ENCODE measurements at regions not wholly inside any gene's neighbourhood (a gene's known extent, or its start where the extent isn't known, plus 50 kb on each side); places are given as distances from the start of the nearest gene placed in this dataset.

DNA sequence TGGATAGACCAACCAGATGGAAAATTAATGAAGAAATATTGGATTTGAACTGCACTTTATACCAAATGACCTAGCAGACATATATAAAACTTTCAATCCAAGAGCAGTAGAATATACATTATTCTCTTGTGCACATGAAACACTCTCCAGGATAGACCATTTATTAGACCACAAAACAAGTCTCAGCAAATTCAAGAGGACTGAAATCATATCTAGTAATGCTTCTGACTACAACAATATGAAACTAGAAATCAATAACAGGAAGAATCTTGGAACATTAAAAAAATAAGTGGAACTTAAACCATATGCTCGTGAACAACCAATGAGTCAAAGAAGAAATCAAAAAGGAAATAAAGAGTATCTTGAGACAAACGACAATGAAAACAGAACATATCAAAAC is 150.0 kb upstream of the CD180 start:
- Mint-ChIP-seq H3K27ac (no peak overlapping the region), H3K27me3 (no peaks in the 10 kb centered on the region), H3K4me1 (ENCODE audit: low read depth) (peaks cover 17% of the 10 kb centered on the region), H3K4me3 (no peak overlapping the region), H3K36me3 (peaks cover 12% of the 10 kb centered on the region), H3K9me3 (ENCODE audit: low read depth) (peaks cover 15% of the 10 kb centered on the region)

DNA sequence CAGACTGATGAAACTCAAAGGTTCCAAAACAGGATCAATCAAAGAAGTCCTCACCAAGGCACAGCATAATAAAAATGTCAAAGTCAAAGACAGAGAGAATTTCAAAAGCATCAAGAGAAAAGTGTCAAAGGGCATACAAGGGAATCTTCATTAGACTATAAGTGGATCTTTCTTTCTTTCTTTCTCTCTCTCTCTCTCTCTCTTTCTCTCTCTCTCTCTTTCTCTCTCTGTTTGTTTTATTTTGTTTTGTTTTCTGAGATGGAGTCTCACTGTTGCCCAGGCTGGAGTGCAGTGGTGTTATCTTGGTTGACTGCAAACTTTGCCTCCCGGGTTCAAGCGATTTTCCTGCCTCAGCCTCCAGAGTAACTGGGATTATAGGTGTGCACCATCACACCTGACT is 148.3 kb upstream of the CD180 start:
- Mint-ChIP-seq H3K4me1 (ENCODE audit: low read depth) (peaks cover under 1% of the 10 kb centered on the region), H3K36me3 (peaks cover 12% of the 10 kb centered on the region), H3K27ac (no peak overlapping the region), H3K27me3 (no peaks in the 10 kb centered on the region), H3K4me3 (no peak overlapping the region), H3K9me3 (ENCODE audit: low read depth) (peaks cover 15% of the 10 kb centered on the region)

DNA sequence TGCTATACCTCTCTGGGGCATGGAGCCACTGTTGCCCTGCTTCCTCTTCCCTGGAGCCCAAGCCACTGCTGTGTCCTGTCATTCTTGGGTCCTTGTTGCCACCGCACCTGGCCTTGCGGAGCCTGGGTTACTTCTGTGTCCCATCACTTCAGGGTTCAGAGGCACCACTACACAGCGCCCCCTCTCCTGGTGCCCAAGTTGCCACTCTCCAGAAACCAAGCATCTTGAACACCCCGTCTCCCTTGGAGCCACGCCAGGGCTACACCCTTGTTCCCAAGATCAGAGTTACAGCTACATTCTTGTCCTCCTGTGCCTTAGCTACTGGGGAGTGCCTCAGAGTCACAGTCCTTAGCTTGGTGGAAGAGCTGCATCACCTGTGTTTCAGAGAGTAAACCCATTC is 147.2 kb upstream of the CD180 start:
- H3K36me3 Mint-ChIP-seq, result peaks cover 12% of the 10 kb centered on the region
- no peak overlapping the region for H3K4me3 Mint-ChIP-seq
- no peak overlapping the region for H3K27ac Mint-ChIP-seq
- H3K27me3 Mint-ChIP-seq, result no peaks in the 10 kb centered on the region
- peaks cover 15% of the 10 kb centered on the region for H3K9me3 Mint-ChIP-seq (ENCODE audit: low read depth)
- H3K4me1 Mint-ChIP-seq (ENCODE audit: low read depth), result no peaks in the 10 kb centered on the region

DNA sequence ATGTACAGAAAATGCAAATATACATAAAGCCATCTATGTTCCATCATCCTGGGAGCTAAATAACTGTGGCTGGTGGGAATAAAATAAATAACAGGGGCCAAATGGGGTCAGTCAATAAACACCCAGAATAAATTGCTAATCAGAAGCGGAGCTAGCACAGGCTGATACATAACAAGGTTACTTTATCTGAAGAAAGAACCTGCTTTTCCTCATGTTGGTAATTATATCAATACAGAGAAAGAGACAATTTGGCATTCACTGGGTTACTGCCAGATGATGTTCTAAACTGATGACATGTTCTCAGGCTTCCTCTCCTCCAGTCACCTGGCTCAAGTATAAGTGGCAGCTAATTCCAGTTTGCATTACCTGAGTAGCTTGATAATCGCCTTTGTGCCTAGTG is 144.9 kb upstream of the CD180 start:
- Mint-ChIP-seq H3K27ac (no peak overlapping the region), H3K27me3 (no peaks in the 10 kb centered on the region), H3K4me3 (no peak overlapping the region), H3K9me3 (ENCODE audit: low read depth) (peaks cover 15% of the 10 kb centered on the region), H3K4me1 (ENCODE audit: low read depth) (no peaks in the 10 kb centered on the region), H3K36me3 (peaks cover 12% of the 10 kb centered on the region)

DNA sequence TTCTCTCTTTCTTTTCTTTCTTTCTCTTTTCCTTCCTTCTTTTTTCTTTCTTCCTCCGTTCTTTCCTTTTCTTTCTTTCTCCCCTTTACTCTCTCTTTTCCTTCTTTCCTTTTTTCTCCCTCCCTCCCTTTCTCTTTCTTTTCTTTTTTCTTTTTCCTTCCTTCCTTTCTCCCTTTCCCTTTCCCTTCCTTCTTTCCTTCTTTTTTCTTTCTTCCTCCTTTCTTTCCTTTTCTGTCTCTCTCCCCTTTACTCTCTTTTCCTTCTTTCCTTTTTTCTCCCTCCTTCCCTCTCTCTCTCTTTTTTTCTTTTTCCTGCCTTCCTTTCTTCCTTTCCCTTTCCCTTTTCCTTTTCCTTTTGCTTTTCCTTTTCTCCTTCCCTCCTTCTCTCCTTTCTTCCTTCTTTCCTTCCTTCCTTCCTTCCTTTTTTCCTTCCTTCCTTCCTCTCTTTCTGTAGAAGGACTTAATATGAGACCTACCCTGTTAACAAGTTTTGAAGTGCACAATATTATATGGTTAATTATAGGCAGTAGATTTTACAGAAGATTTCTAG is 142.7 kb upstream of the CD180 start:
- H3K4me1 Mint-ChIP-seq (ENCODE audit: low read depth), result no peaks in the 10 kb centered on the region
- H3K27ac Mint-ChIP-seq, result no peak overlapping the region
- peaks cover 7% of the 10 kb centered on the region for H3K9me3 Mint-ChIP-seq (ENCODE audit: low read depth)
- peaks cover 4% of the 10 kb centered on the region for H3K36me3 Mint-ChIP-seq
- no peak overlapping the region for H3K4me3 Mint-ChIP-seq
- H3K27me3 Mint-ChIP-seq, result no peaks in the 10 kb centered on the region

DNA sequence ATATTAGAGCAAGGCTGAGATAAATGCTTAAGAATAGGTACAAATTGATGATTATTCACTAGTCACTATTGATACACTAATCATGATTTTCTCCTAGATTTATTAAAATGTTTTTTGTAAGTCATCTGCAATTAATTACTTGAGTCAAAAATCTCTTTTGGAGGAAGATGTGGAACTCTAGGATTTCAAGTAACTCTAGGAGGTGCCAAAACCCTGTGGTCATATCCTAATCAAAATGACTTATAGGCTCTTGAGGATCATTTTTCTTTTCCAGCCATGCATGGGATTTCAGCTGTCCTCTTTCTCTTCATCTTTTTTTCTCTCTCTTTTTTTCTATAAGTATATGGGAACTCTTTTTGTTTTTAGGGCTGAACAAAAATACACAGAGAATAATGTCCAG is 141.8 kb upstream of the CD180 start:
- no peak overlapping the region for H3K27ac Mint-ChIP-seq
- H3K9me3 Mint-ChIP-seq (ENCODE audit: low read depth), result peaks cover 3% of the 10 kb centered on the region
- no peaks in the 10 kb centered on the region for H3K27me3 Mint-ChIP-seq
- H3K4me1 Mint-ChIP-seq (ENCODE audit: low read depth), result no peaks in the 10 kb centered on the region
- peaks cover 2% of the 10 kb centered on the region for H3K36me3 Mint-ChIP-seq
- H3K4me3 Mint-ChIP-seq, result no peak overlapping the region

DNA sequence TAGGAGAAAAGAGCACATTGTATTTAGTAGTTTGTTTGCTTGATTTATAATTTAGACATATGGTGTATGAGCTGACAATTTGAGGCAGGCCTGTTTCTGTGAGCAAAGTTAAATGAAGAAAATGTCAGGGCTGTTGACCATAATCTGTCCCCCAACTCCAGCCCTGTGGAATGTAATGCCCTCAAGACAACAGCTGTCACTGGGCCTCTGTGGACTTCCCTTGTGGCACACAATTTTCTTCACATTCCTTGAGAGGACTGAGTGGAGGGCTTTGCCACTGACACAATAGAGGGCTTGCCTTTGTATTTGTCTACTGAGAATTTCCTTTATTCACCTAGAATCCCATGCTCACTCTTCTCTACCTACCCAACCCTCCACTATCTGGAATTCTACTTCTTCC is 141.2 kb upstream of the CD180 start:
- no peaks in the 10 kb centered on the region for H3K9me3 Mint-ChIP-seq (ENCODE audit: low read depth)
- H3K27me3 Mint-ChIP-seq, result no peaks in the 10 kb centered on the region
- peaks cover 3% of the 10 kb centered on the region for H3K36me3 Mint-ChIP-seq
- no peaks in the 10 kb centered on the region for H3K4me1 Mint-ChIP-seq (ENCODE audit: low read depth)
- H3K4me3 Mint-ChIP-seq, result no peak overlapping the region
- H3K27ac Mint-ChIP-seq, result no peak overlapping the region

DNA sequence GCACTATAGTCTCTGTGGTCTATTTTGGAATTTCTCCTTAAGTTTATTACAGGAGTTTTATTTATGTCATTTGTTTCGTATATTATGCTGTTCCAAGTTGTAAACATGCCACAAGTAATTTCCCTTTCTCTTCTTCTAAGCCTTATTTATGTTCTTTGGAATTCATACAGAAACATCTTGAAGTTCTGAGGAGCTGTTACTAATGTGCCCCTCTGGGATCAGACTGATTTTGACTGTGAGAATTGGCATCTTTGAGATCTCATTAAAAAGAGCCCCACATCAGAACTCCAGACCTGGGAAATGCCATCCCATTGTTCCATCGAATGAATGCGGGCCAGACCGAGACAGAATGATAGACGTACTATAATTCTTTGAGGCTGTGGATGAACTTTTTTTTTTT is 138.8 kb upstream of the CD180 start:
- Mint-ChIP-seq H3K4me3 (no peak overlapping the region), H3K9me3 (ENCODE audit: low read depth) (peaks cover 10% of the 10 kb centered on the region), H3K27ac (no peak overlapping the region), H3K4me1 (ENCODE audit: low read depth) (no peaks in the 10 kb centered on the region), H3K27me3 (no peaks in the 10 kb centered on the region), H3K36me3 (peaks cover 9% of the 10 kb centered on the region)

DNA sequence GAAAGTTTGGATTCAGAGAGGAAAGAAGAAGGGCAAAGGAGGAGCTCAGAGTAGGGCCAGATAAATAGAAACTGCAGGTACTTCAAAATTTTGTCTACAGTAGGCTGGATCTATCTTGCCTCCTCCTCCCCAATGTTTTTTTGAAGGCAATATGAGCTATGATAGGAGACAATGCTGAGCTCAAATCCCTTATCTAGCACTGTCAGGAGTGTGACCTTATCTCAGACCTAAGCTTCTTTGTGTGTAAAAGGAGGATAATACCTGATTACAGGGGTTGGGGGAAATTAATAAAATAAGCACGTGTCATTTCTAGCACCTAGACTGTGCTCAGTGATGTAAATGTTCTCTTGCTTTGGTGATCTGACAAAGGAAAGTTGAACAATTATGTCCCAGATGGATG is 137.8 kb upstream of the CD180 start:
- Mint-ChIP-seq H3K4me3 (no peak overlapping the region), H3K27me3 (no peaks in the 10 kb centered on the region), H3K4me1 (ENCODE audit: low read depth) (no peaks in the 10 kb centered on the region), H3K9me3 (ENCODE audit: low read depth) (peaks cover 10% of the 10 kb centered on the region), H3K36me3 (peaks cover 9% of the 10 kb centered on the region), H3K27ac (no peak overlapping the region)

DNA sequence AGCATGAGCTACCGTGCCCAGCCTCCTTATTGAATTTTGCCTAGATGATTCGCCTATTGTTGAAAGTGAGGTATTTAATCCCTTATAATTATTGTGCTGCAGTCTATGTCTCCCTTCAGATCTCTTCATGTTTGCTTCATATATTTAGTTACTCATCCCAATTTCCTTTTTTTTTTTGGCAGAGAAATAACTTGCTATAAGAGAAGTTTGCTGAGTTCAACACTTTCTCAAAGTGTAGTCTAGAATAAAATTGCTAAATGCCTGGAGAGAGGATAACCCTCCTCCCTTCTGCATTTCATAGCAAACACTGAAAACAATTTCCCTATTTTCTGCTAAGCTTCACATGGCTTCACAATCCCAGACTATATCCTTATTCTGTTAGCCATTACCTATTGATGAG is 136.6 kb upstream of the CD180 start:
- H3K27ac Mint-ChIP-seq, result no peak overlapping the region
- H3K27me3 Mint-ChIP-seq, result no peaks in the 10 kb centered on the region
- H3K4me1 Mint-ChIP-seq (ENCODE audit: low read depth), result no peaks in the 10 kb centered on the region
- peaks cover 9% of the 10 kb centered on the region for H3K36me3 Mint-ChIP-seq
- H3K9me3 Mint-ChIP-seq (ENCODE audit: low read depth), result peaks cover 10% of the 10 kb centered on the region
- no peak overlapping the region for H3K4me3 Mint-ChIP-seq

DNA sequence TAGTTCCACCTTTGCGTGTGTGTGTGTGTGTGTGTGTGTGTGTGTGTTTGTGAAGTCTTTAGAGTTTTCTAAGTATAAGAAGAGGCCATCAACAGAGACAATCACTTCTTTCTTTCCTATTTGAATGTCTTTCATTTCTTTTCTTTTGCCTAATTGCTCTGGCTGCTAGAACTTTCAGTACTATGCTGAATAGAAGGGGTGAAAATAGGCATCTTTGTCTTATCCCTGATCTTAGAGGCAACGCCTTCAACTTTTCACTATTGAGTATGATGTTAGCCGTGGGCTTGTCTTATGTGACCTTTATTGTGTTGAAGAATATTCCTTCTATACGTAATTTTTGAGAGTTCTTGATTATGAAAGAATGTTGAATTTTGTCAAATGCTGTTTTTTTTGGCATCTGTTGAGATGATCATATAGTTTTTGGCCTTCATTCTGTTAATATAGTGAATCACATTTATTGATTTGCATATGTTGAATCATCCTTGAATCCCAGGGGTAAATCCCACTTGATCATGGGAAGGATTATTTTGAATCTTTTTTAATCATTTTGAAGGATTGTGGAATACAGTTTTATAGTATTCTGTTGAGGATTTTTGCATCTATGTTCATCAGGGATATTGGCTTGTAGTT is 134.8 kb upstream of the CD180 start:
- H3K27me3 Mint-ChIP-seq, result no peaks in the 10 kb centered on the region
- H3K4me3 Mint-ChIP-seq, result no peak overlapping the region
- H3K9me3 Mint-ChIP-seq (ENCODE audit: low read depth), result peaks cover 10% of the 10 kb centered on the region
- peaks cover 9% of the 10 kb centered on the region for H3K36me3 Mint-ChIP-seq
- no peak overlapping the region for H3K27ac Mint-ChIP-seq
- H3K4me1 Mint-ChIP-seq (ENCODE audit: low read depth), result no peaks in the 10 kb centered on the region

DNA sequence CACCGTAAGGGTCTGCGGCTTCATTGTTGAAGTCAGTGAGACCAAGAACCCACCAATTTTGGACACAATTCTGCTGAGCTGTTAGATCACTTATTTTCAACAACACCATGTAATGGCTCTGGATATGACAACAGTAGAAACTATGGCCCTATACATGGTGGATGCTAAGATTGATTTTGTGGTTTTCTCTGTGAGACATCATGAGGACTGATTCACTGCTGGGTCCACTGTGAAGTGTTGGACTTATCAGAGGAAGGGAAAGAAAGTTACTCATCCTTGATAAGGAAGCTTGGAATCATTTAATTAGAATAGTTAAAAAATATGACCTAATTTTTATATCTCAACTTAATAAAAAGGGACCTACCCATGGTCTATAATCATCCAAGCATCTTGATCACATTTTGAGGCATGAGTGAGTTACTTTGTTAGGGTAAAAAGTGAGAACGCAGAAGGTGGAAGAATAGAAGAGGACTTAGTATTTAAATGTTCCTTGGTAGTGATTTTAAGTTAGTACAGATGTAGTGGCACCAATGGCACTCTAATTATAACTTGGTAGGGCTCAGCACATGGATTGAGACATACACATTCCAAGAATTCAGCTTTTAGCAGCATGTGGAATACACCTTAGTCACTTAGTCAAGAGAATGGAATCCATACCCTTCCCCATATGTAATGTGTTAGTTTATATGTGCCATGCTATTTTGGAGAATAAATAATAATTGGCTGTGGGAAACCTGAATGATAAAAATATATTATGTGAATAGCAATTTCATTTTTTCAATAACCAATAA is 123.5 kb upstream of the CD180 start:
- Mint-ChIP-seq H3K4me1 (ENCODE audit: low read depth) (no peaks in the 10 kb centered on the region), H3K36me3 (no peaks in the 10 kb centered on the region), H3K27ac (no peak overlapping the region), H3K27me3 (no peaks in the 10 kb centered on the region), H3K4me3 (no peak overlapping the region), H3K9me3 (ENCODE audit: low read depth) (no peaks in the 10 kb centered on the region)

DNA sequence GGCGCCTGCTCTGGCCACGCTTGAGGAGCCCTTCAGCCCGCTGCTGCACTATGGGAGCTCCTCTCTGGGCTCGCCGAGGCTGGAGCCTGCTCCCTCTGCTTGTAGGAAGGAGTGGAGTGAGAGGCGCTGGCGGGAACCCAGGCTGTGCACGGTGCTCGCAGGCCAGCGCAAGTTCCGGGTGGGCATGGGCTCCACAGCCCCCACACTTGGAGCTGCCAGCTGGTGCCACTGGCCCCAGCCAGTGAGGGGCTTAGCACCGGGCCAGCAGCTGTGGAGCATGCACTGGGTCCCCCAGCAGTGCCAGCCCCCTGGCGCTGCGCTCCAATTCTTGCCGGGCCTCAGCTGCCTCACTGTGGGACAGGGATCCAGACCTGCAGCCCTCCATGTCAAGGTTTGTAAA is 122.1 kb upstream of the CD180 start:
- no peak overlapping the region for H3K27ac Mint-ChIP-seq
- H3K4me1 Mint-ChIP-seq (ENCODE audit: low read depth), result no peaks in the 10 kb centered on the region
- no peaks in the 10 kb centered on the region for H3K36me3 Mint-ChIP-seq
- no peak overlapping the region for H3K4me3 Mint-ChIP-seq
- H3K27me3 Mint-ChIP-seq, result no peaks in the 10 kb centered on the region
- H3K9me3 Mint-ChIP-seq (ENCODE audit: low read depth), result no peaks in the 10 kb centered on the region

DNA sequence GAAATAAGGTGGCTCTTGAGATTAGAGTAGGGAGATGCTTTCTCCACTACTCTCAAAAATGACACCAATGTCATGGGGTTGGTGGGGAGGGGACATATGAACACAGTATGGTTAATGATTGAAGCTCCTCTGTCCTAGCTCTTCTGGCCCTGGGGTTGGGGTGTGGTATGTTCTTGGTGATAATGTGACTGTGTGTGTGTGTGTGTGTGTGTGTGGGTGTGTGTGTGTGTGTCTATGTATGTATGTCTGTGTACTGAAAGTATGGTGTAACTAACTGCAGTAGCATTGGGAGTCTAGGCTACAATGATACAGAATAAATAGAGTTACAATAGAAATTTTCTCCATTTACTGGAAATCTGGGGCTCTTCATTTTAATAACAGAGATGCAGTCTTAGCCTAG is 121.0 kb upstream of the CD180 start:
- no peak overlapping the region for H3K27ac Mint-ChIP-seq
- no peaks in the 10 kb centered on the region for H3K9me3 Mint-ChIP-seq (ENCODE audit: low read depth)
- no peak overlapping the region for H3K4me3 Mint-ChIP-seq
- H3K27me3 Mint-ChIP-seq, result no peaks in the 10 kb centered on the region
- H3K36me3 Mint-ChIP-seq, result no peaks in the 10 kb centered on the region
- no peaks in the 10 kb centered on the region for H3K4me1 Mint-ChIP-seq (ENCODE audit: low read depth)

DNA sequence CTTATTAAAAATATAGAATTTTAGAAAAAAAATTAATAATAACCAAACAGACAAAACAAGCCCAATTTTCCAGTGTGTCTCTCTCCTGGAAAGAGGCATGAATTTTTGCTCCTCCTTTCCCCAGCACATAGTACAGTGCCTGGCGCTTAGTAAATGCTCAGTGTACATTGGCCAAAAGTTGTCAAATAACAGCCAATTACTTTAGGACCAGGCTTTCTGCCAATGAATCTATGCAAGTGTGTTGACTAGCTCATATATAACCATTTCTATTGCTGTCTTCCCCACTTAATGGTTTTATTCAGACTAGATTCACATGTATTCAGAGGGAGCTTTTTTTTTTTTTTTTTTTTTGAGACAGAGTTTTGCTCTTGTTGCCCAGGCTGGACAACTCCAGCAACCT is 120.1 kb upstream of the CD180 start:
- Mint-ChIP-seq H3K4me1 (ENCODE audit: low read depth) (no peaks in the 10 kb centered on the region), H3K27ac (no peak overlapping the region), H3K27me3 (no peaks in the 10 kb centered on the region), H3K36me3 (no peaks in the 10 kb centered on the region), H3K9me3 (ENCODE audit: low read depth) (no peaks in the 10 kb centered on the region), H3K4me3 (no peak overlapping the region)

All from activated naive CD8-positive, alpha-beta T cell (primary cell).